ENCODE measurements at regions not wholly inside any gene's neighbourhood (a gene's known extent, or its start where the extent isn't known, plus 50 kb on each side); places are given as distances from the start of the nearest gene placed in this dataset.
A peak's percentile ranks its signal among the peaks of the same experiment; 100 is the strongest.
"Not testable (repeated sequence)": the region's sequence is repeated elsewhere in the genome, so short reads cannot be mapped to it uniquely, and the experiment has no call there.

DNA sequence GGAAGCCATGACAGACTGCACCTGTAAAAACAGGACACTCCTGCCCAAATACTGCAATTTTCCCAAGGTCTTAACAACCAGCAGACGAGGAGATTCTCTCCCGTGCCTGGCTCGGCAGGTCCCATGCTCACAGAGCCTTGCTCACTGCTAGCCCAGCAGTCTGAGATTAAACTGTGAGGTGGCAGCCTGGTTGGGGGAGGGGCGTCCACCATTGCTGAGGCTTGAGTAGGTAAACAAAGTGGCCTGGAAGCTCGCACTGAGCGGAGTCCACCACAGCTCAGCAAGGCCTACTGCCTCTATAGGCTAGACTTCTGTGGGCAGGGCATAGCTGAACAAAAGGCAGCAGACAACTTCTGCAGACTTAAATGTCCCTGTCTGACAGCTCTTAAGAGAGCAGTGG is 80.3 kb downstream of the ANXA5 start:
- H2BK120ac ChIP-seq (ENCODE audit: low read depth, low read length); H3K18ac ChIP-seq (ENCODE audit: low read depth in 1 of 2, low read length in 2 of 2); H3K79me1 ChIP-seq (replicated peaks; ENCODE audit: low read length, poor library complexity, severe bottlenecking); H3K4ac ChIP-seq (ENCODE audit: low read depth in 1 of 2, low read length in 2 of 2); H2BK12ac ChIP-seq (ENCODE audit: low read length in 2 of 2); H3K9ac ChIP-seq (ENCODE audit: low read length); H4K91ac ChIP-seq (ENCODE audit: low read length); H3K36me3 ChIP-seq (ENCODE audit: control insufficient read depth in 1 of 2, insufficient read depth in 2 of 2, low read depth in 1 of 2, low read length in 2 of 2); H3K4me2 ChIP-seq (ENCODE audit: low read length, poor library complexity, severe bottlenecking); H4K8ac ChIP-seq (ENCODE audit: low read length); DNase-seq; H2BK15ac ChIP-seq (ENCODE audit: low read depth, poor library complexity, severe bottlenecking); H3K4me1 ChIP-seq (ENCODE audit: control insufficient read depth, insufficient read depth, low read depth, low read length); H2BK5ac ChIP-seq (ENCODE audit: low read depth, low read length, poor library complexity, severe bottlenecking); H3K9me3 ChIP-seq (ENCODE audit: control insufficient read depth, low read length); H3K4me3 ChIP-seq (ENCODE audit: insufficient read depth in 1 of 2, low read depth in 1 of 2, low read length in 2 of 2); H2AK5ac ChIP-seq (ENCODE audit: low read length, severe bottlenecking); H3K27ac ChIP-seq (ENCODE audit: low read length, poor library complexity, severe bottlenecking); H3K23ac ChIP-seq (ENCODE audit: low read length in 2 of 2); H2AFZ ChIP-seq (ENCODE audit: low read depth, low read length); H3K27me3 ChIP-seq (ENCODE audit: control insufficient read depth in 1 of 2, insufficient read depth in 1 of 2, low read length in 2 of 2): not testable (repeated sequence)
- 69% methylated on average over 6 of the region's 6 CpGs for WGBS
- peak overlapping the region in 1 of 2 experiments; percentile 75 for H3K14ac ChIP-seq (ENCODE audit: low read length in 2 of 2)

DNA sequence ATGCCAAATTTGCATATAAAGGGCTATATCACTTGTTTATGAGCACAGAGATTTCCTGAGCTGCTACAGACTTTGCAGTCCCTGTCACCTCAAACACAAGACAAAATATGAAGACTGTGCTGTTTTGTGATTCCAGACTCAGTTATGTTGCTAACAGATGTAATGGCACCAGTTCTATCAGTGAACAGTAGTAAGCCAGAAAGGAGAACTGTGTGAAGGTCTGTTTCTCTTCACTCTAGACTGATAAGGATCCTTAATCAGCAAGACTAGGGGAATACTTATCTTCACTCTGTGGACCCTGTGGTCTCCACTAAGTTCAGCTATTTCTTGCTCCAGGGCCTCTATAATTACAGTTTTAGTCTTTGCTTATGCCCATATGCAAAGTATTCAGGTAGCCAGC is 82.7 kb downstream of the ANXA5 start:
- Histone ChIP-seq H2BK12ac (ENCODE audit: low read length in 2 of 2) (no peak overlapping the region), H2BK5ac (ENCODE audit: low read depth, low read length, poor library complexity, severe bottlenecking) (no peak overlapping the region), H3K4me2 (ENCODE audit: low read length, poor library complexity, severe bottlenecking) (no peak overlapping the region), H3K9me3 (ENCODE audit: control insufficient read depth, low read length) (no peaks in the 10 kb centered on the region), H3K23ac (ENCODE audit: low read length in 2 of 2) (no peak overlapping the region), H4K8ac (ENCODE audit: low read length) (no peak overlapping the region), H3K4ac (ENCODE audit: low read depth in 1 of 2, low read length in 2 of 2) (no peak overlapping the region), H3K4me3 (ENCODE audit: insufficient read depth in 1 of 2, low read depth in 1 of 2, low read length in 2 of 2) (no peak overlapping the region), H3K79me1 (replicated peaks; ENCODE audit: low read length, poor library complexity, severe bottlenecking) (no peaks in the 10 kb centered on the region), H3K9ac (ENCODE audit: low read length) (no peak overlapping the region), H3K27me3 (ENCODE audit: control insufficient read depth in 1 of 2, insufficient read depth in 1 of 2, low read length in 2 of 2) (no peaks in the 10 kb centered on the region), H2BK120ac (ENCODE audit: low read depth, low read length) (no peak overlapping the region), H2AFZ (ENCODE audit: low read depth, low read length) (no peak overlapping the region), H3K36me3 (ENCODE audit: control insufficient read depth in 1 of 2, insufficient read depth in 2 of 2, low read depth in 1 of 2, low read length in 2 of 2) (no peaks in the 10 kb centered on the region), H2AK5ac (ENCODE audit: low read length, severe bottlenecking) (no peak overlapping the region), H3K14ac (ENCODE audit: low read length in 2 of 2) (no peak overlapping the region), H3K18ac (ENCODE audit: low read depth in 1 of 2, low read length in 2 of 2) (no peak overlapping the region), H4K91ac (ENCODE audit: low read length) (no peak overlapping the region), H2BK15ac (ENCODE audit: low read depth, poor library complexity, severe bottlenecking) (no peak overlapping the region), H3K4me1 (ENCODE audit: control insufficient read depth, insufficient read depth, low read depth, low read length) (no peaks in the 10 kb centered on the region), H3K27ac (ENCODE audit: low read length, poor library complexity, severe bottlenecking) (no peak overlapping the region)
- DNase-seq: no peak

DNA sequence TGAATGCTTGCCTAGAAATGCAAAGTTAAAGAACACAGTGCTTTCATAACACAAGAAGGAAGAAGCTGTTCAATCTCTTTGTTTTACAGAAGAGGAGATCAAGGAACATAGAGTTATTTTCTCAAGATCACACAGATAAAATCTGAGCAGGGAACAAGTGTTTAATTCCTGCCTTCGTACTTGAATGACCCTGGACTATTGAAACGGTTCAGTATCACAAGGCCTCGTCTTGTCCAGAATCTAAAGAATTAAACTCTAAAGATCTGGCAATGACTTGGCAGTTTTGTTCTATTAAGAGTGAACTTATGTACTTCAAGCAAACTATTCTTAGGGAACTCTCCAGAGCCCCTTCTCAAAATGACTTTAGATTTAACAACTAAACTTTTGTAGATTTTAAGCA is 97.7 kb downstream of the ANXA5 start:
- H3K14ac ChIP-seq (ENCODE audit: low read length in 2 of 2): no peak overlapping the region
- no peak overlapping the region for H3K18ac ChIP-seq (ENCODE audit: low read depth in 1 of 2, low read length in 2 of 2)
- peaks cover 5% of the 10 kb centered on the region for H3K4me1 ChIP-seq (ENCODE audit: control insufficient read depth, insufficient read depth, low read depth, low read length)
- no peak overlapping the region for H3K4me2 ChIP-seq (ENCODE audit: low read length, poor library complexity, severe bottlenecking)
- H3K4ac ChIP-seq (ENCODE audit: low read depth in 1 of 2, low read length in 2 of 2): no peak overlapping the region
- no peaks in the 10 kb centered on the region for H3K9me3 ChIP-seq (ENCODE audit: control insufficient read depth, low read length)
- no peaks in the 10 kb centered on the region for H3K79me1 ChIP-seq (replicated peaks; ENCODE audit: low read length, poor library complexity, severe bottlenecking)
- H3K23ac ChIP-seq (ENCODE audit: low read length in 2 of 2): no peak overlapping the region
- no peak overlapping the region for H2BK15ac ChIP-seq (ENCODE audit: low read depth, poor library complexity, severe bottlenecking)
- no peak overlapping the region for H3K4me3 ChIP-seq (ENCODE audit: insufficient read depth in 1 of 2, low read depth in 1 of 2, low read length in 2 of 2)
- no peaks in the 10 kb centered on the region for H3K27me3 ChIP-seq (ENCODE audit: control insufficient read depth in 1 of 2, insufficient read depth in 1 of 2, low read length in 2 of 2)
- H2AK5ac ChIP-seq (ENCODE audit: low read length, severe bottlenecking): no peak overlapping the region
- H2BK120ac ChIP-seq (ENCODE audit: low read depth, low read length): no peak overlapping the region
- no peak overlapping the region for H2BK5ac ChIP-seq (ENCODE audit: low read depth, low read length, poor library complexity, severe bottlenecking)
- no peak overlapping the region for H2BK12ac ChIP-seq (ENCODE audit: low read length in 2 of 2)
- no peak overlapping the region for H2AFZ ChIP-seq (ENCODE audit: low read depth, low read length)
- no peak overlapping the region for H3K27ac ChIP-seq (ENCODE audit: low read length, poor library complexity, severe bottlenecking)
- H4K8ac ChIP-seq (ENCODE audit: low read length): no peak overlapping the region
- no peak overlapping the region for H3K9ac ChIP-seq (ENCODE audit: low read length)
- DNase-seq: peak; percentile 6
- no peak overlapping the region for H4K91ac ChIP-seq (ENCODE audit: low read length)
- 56% methylated on average over 3 of the region's 3 CpGs for WGBS
- H3K36me3 ChIP-seq (ENCODE audit: control insufficient read depth in 1 of 2, insufficient read depth in 2 of 2, low read depth in 1 of 2, low read length in 2 of 2): no peaks in the 10 kb centered on the region

DNA sequence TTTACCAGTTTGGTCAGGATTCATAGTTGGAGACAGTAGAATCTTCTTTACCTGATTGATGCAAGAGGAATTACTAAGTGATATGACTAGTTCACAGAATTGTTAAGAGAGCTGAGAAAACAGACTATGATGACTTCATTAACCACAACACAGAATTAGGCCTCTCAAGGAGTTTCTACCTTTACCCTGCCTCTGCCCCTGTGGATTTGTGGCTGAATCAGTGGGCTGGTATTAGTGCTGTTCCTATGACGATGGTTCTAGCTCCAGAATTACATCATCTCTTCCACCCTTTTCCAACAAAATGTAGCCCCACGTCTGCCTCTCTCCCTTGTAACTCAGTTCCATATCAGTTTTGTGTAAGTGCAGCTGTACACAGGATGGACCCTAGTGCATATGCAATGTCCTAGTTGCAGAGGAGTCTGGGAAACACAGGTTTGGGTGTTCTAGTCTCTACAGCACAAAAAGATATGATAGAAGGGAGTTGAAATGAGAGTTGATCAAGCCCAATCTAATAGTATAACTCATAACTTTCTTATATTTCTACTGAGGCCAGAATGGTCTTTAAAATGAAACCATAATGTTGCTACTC is 99.3 kb downstream of the ANXA5 start:
- Histone ChIP-seq H3K14ac (ENCODE audit: low read length in 2 of 2) (no peak overlapping the region), H2AK5ac (ENCODE audit: low read length, severe bottlenecking) (no peak overlapping the region), H3K4me1 (ENCODE audit: control insufficient read depth, insufficient read depth, low read depth, low read length) (peaks cover 5% of the 10 kb centered on the region), H2AFZ (ENCODE audit: low read depth, low read length) (no peak overlapping the region), H4K8ac (ENCODE audit: low read length) (no peak overlapping the region), H4K91ac (ENCODE audit: low read length) (no peak overlapping the region), H3K18ac (ENCODE audit: low read depth in 1 of 2, low read length in 2 of 2) (no peak overlapping the region), H3K4me2 (ENCODE audit: low read length, poor library complexity, severe bottlenecking) (no peak overlapping the region), H3K27me3 (ENCODE audit: control insufficient read depth in 1 of 2, insufficient read depth in 1 of 2, low read length in 2 of 2) (no peaks in the 10 kb centered on the region), H3K23ac (ENCODE audit: low read length in 2 of 2) (no peak overlapping the region), H2BK5ac (ENCODE audit: low read depth, low read length, poor library complexity, severe bottlenecking) (no peak overlapping the region), H2BK15ac (ENCODE audit: low read depth, poor library complexity, severe bottlenecking) (no peak overlapping the region), H3K4me3 (ENCODE audit: insufficient read depth in 1 of 2, low read depth in 1 of 2, low read length in 2 of 2) (no peak overlapping the region), H3K4ac (ENCODE audit: low read depth in 1 of 2, low read length in 2 of 2) (no peak overlapping the region), H3K79me1 (replicated peaks; ENCODE audit: low read length, poor library complexity, severe bottlenecking) (no peaks in the 10 kb centered on the region), H3K9ac (ENCODE audit: low read length) (no peak overlapping the region), H2BK12ac (ENCODE audit: low read length in 2 of 2) (no peak overlapping the region), H3K9me3 (ENCODE audit: control insufficient read depth, low read length) (no peaks in the 10 kb centered on the region), H3K36me3 (ENCODE audit: control insufficient read depth in 1 of 2, insufficient read depth in 2 of 2, low read depth in 1 of 2, low read length in 2 of 2) (no peaks in the 10 kb centered on the region), H3K27ac (ENCODE audit: low read length, poor library complexity, severe bottlenecking) (no peak overlapping the region), H2BK120ac (ENCODE audit: low read depth, low read length) (no peak overlapping the region)
- no peak for DNase-seq
- WGBS: no CpG with 5 or more reads among the region's 2 CpGs

Measured in mesenchymal stem cell (in vitro differentiated cells and primary cell).